ENCODE measurements at regions not wholly inside any gene's neighbourhood (a gene's known extent, or its start where the extent isn't known, plus 50 kb on each side); places are given as distances from the start of the nearest gene placed in this dataset.

DNA sequence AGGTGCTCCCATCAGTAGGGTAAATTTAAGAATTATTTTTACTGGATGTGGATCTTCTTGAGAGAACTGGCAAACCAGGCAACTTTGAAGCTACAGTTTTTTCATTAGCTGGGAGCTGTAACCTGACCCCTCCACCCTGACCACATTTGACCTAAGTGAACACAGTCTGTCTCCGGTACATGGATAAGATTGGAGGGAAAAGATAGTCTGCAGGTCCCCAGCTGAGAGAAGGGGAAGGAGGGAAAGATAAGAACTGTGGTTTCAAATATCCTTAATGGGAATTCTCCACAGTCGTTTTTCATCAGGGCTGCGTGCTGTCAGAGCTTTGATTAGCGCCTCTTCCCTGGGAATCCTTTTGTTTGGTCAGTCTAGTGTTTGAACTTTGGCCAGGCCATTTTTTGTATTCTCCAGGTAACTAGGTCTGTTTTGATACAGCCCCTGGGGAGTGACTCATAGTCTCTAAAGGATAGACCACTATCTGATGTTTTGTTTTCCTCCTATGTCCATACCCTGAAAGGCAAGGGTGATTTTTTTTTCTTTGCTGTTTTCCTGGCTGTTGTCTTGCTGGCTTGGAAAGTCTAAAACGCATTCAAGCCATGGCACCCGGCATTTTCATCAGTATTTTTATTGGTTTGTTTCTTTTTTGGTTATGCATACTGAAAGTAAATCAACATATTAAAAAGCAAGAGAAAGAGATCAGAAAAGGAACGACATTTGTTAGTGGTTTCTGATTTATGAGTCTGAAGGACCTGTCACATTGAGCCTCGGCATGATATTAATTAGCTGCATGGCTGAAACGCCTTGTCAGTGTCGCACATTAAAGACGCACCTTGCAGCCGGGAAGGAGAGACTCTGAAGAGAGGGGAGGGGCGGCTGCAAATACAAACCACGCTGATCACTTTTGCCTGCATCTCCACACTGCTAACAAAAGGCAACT is 183.4 kb upstream of the FN1 start:
- DNase-seq (ENCODE audit: low read depth), result no peak

- DNase-seq (ENCODE audit: low read depth), result no peak
Measured at GRCh38 chr2:215618145-215618544, 182.3 kb upstream of the FN1 start.

DNA sequence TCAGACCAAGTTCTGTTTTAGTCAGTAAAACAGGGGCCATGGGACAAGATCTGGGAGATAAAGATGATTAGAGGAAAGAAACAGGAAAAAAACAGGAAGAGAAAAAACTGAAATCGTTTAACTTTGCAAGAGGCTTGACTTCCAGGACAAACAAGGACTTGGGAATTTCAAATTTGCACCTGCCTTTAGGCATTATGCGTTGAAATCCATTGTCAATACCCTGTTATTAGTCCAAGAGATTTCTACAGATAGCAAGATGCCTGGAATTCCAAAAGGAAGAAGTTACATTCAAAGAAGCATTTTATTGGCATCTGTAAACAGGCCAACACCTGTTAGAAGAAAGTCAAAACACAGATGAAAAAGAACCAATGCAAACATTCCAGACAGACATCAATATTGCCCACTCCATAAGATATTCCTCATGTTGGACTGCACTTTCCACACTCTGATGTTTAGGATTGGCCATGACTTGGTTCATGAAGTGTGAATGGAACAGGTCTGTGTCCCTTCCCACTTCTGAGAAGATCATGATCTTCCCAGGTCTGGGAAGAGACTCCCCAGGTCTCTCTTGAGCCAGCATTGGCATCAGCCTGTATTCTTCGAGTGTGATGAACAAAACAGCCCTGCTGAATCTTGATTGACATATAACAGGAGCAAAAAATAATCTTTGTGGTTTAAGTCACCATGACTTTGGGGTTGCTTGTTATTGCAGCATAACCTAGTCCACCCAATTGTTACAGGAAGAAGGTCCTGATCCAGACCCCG is 181.4 kb upstream of the FN1 start:
- DNase-seq (ENCODE audit: low read depth), result no peak

- no peak for DNase-seq (ENCODE audit: low read depth)
Measured at GRCh38 chr2:215615803-215616174, 179.9 kb upstream of the FN1 start.

GRCh38 chr2:215615067-215615802 is 179.4 kb upstream of the FN1 start:
- DNase-seq (ENCODE audit: low read depth), result no peak

DNA sequence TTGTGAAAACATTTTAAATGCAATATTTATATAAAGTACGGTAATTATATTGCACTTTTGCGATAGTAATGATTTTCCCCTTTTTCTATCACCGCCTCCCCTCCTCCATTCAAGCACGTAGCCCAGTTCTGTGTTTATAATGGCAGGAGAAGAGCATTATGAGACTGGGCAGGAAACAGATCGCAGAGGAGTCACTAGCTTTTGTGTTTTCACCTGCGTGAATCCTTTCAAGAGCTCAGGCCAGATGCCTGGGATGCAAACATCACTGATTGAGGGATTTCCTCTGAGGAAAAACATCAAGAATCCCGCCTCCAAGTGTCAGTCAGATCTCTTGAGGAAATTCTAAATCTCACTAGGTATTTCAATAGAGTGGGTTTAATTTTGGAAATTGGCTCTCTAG is 178.4 kb upstream of the FN1 start:
- no peak for DNase-seq (ENCODE audit: low read depth)

DNA sequence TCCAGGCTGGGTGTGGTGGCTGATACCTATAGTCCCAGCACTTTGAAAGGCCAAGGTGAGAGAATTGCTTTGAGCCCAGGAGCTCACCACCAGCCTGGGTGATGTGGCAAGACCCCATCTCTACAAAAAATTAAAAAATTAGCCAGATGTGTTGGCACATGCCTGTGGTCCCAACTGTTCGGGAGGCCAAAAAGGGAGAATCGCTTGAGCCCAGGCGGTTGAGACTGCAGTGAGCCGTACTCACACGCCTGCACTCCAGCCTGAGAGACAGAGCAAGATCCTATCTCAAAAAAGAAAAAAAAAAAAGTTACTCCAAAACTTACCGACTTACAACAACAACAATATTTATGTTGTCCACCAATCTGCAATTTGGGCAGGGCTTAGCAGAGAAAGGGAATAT is 178.0 kb upstream of the FN1 start:
- no peak for DNase-seq (ENCODE audit: low read depth)

GRCh38 chr2:215613280-215613679 is 177.4 kb upstream of the FN1 start:
- no peak for DNase-seq (ENCODE audit: low read depth)

DNA sequence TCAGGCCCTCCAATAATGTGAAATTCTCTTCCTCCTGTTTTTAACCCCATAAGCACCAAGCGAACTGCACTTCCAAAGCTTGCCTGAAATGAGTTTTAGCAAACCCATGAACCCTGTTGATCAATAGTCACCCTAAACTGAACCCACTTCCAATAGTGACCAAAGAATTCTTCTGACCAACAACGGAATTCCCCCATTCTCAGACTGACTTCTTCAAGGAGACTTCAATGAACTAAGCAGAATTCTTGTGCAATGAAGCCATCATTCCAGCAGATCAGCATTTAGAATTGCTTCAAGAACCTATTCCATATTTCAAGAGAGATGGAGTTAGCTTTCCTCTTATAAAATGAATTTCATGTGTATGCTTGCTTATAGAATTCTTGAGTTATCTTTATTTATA is 176.9 kb upstream of the FN1 start:
- DNase-seq (ENCODE audit: low read depth), result no peak

- no peak for DNase-seq (ENCODE audit: low read depth)
Measured at GRCh38 chr2:215611609-215612386, 175.9 kb upstream of the FN1 start.

GRCh38 chr2:215609089-215610032 is 173.5 kb upstream of the FN1 start:
- no peak for DNase-seq (ENCODE audit: low read depth)

DNA sequence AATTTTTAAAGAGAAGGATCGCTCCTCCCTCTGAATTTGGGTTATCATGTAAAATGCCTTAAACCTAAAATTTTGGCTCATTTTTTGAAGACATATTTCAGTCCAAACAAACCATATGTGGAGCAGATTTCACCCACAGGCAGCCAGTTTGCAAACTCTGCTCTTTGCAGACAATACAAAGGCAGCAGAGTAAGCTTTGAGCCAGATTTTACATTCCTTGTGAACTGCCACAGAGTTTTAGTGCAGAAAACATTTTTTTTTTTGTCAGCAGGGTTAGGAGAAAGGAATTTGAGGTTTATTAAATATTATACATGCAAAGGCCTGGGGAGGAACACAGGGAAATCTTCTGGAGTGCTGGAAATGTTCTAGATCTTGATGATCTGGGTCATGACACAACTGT is 171.9 kb upstream of the FN1 start:
- DNase-seq (ENCODE audit: low read depth), result peak; percentile 60

DNA sequence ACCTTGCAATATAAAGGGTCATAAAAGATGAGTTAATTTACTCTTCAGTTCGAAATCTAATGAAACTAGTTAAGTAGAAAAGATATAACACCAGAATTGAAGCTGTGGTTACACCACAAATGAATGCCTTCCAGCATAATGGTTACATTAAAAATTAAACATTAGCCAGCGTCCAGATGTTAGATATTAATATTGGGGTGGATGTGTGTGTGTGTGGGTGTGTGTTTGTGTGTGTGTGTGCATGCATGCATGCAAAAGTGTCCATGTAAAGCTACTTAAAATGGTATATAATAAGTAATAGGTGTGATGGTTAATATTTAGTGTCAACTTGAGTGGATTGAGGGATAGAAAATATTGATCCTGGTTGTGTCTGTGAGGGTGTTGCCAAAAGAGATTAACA is 170.4 kb upstream of the FN1 start:
- DNase-seq (ENCODE audit: low read depth), result no peak

GRCh38 chr2:215605214-215605613 is 169.3 kb upstream of the FN1 start:
- no peak for DNase-seq (ENCODE audit: low read depth)

DNA sequence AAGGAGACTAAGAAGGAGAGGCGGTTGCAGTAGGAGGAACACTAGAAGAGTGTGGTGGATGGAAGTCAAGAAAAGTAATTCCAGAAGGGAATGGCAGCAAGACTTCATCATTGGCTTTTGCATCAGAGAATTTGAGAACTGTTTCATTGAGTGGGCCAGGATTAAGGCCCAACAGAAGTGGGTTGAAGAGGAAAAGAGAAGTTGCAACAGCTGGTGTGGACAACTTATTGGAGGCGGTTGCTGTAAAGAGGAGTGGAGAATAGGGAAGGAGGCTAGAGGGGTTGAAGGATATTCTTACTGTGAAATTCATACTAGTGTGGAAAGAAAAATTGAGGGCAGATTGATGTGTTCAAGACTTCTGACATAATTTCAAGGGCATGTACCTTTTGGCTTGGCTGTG is 168.7 kb upstream of the FN1 start:
- no peak for DNase-seq (ENCODE audit: low read depth)

DNA sequence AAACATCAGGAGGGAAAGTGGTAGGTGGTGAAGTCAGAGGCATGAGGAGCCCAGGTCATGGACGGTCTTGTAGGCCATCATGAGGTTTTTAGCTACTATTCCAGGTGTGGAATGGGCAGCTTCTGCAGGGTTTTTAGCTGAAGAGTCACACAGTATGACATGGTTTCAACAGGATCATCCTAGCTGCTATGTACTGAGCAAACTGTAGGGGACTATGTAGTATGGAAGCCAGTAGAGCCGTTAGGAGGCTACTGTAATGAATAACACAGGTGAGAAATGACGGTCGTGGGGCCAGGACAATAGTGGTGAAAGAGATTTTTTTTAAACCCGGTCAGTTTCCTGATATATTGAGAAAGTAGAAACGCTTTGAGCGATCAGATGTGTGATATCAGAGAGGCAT is 167.6 kb upstream of the FN1 start:
- DNase-seq (ENCODE audit: low read depth), result no peak

DNA sequence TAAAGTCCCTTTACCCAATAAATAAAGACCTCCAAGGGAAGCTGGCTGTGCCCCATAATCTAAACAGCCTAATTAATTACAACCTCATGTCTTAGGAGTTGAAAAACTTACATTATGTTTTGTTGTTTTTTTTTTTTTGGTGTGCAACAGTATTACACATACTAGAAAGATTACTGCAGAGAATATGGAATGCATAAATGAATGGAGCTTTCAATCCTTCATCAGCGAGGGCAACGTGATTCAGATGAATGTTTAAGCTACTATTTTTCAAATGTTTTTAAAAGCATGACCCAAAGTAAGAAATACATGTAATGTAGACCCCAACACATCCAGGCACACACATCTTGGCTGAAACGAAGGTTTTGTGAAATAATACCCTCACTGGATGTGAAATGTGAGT is 167.1 kb upstream of the FN1 start:
- no peak for DNase-seq (ENCODE audit: low read depth)

GRCh38 chr2:215601990-215602721 is 166.3 kb upstream of the FN1 start:
- DNase-seq (ENCODE audit: low read depth), result peak; percentile 48

GRCh38 chr2:215601526-215601925 is 165.7 kb upstream of the FN1 start:
- DNase-seq (ENCODE audit: low read depth), result no peak

DNA sequence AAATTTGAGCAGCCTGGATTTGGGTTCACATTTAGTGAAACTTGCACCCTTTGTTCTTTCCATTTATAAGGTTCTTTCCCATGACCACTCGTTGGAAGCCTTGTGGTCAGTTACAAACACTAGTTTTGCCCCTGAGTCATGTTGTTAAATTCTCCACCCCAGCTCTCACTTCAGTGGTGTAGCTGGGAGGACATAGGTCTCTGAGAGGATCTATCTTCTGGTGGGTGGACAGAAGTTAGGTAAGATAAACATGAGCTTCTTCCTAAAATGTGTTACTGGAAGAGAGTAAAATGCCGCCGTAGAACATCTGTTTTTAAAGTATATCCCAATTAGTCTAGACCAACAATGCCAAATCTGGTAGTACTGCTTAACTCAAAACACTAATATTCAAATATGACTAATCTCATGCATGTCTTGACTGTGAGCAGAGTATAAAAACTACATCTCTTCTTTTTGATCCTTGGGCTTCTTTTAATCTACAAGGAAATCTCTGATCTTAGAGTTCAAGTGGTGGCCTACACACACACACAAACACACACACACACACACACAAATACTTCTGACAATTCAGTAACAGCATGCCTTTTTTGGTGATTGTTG is 162.6 kb upstream of the FN1 start:
- DNase-seq (ENCODE audit: low read depth), result peak; percentile 65
